HG03432 (cell line): ENCODE measurements at regions not wholly inside any gene's neighbourhood (a gene's known extent, or its start where the extent isn't known, plus 50 kb on each side); places are given as distances from the start of the nearest gene placed in this dataset.
"Not testable (repeated sequence)": the region's sequence is repeated elsewhere in the genome, so short reads cannot be mapped to it uniquely, and the experiment has no call there.

Source experiments
- ATAC-seq: cut with Tn5 transposase; IDR thresholded peaks from one replicate; pipeline ENCODE4 v1.9.1; 2021; ENCODE audit warnings: mild to moderate bottlenecking, moderate library complexity; ENCODE audit not compliant: unreplicated experiment

DNA sequence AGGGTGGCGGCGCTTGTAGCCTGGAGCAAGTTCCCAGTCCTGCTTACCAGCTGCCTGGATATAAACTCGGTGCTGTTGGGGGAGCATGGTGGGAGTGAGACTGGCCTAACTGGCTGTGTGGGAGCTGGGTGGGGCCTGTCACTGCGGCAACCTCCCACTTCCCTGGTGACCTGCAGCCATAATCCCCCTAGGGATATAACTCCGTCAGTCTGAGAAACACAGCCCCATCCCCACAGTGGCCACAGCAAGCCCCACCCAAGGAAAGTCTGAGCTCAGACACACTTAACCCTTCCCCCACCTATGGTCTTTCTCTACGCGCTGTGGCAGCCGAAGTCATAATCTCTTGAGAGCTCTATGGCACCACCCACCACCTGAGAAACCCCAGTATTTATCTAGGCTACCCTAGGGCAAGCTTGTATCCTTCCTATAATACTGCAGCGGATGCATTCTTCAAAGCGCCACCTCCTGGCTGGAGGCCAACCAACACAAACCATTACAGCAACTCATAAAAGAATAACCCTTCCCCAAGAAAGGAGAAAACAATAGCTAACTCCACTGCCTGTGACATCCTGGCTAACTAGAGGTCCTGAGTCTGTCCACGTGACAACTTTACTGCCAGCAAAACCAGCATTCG, 57.4 kb downstream of the ZNF648 start:
- no peak for ATAC-seq

DNA sequence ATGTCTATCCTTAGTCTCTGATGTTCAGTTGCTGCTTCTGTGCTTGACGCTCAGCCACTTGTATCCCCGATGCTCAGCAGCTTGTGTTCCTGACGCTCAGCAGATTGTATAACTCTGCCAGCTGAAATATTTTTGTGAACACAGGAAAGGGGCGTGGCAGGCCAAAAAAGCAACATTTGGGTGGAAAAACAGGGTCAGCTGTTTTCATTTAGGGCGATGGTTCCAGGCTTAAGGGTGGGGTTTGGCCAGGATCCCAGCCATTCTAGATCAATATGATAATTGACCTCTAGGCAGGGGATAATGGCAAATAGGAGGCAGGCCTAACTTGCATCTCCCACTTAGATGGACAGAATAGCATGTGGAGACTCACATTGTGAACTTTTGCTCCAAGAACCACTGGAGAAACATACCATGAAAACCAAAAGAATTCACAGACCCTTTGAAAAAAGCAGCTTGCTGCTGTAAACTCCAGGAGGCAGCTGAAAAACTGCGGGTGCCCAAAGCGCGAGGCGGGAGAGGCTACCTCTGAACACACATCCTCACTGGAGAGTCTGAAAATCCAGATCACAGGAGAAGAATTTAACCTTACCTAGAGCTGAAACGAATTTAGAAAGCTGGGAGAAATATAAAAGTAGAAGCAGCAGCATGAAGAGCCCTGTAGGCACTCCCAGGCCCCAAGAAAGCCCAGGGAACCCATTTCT, 58.3 kb downstream of the ZNF648 start:
- no peak for ATAC-seq

DNA sequence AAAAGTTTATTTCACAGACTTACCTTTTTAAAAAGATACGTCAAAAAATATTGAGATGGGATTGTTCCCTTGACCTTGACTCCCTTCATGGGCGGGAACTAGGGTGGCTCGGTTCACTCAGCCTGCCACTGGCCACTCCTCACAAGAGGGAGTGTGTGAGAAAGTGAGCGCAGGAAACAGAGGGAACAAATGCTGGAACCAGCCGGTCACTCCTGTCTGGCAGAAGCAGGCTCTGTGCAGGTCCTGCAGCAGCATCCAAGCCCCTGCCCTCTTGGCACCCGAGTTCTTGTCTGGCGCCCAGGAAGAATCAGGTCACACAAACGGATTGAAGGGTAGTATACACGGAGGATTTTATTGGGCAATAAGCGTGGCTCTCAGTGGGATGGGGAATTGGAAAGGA, 58.9 kb downstream of the ZNF648 start:
- no peak for ATAC-seq

DNA sequence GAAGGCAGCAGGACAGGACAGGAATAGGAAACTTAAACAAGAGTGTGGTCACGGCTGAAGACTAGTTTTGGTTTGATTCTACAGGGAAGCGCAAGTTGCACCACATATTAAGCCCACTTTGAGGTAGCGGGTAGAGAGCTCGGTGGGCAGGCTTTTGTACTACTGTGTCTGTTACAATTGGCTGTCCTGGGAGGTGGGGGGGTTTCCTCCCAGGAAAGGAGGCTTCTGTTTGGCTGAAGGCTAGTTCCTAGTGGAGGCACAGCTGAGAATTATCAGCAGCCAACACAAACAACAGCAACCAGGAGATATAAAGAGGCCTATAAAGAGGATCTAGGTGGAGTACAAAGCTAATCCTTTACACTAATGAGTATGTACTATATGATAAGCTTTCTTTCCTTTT, 62.7 kb downstream of the ZNF648 start:
- ATAC-seq, result no peak

DNA sequence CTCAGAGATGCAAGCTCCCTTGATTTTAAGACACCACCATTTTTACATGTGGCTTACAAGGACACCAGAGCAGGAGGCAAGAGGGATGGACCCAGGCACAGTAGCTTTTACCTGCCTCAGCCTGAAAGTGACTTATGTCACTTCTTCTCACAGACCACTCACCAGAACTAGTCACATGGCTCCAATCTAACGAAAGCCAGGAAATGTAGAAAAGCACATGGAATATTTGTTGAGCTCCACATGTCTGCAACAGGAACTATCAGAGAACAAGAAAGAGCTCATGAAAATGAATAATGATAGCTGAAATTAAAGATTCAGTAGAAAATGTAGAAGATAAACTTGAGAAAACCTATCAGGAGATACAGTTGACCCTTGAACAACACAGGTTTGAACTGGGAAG, 69.4 kb downstream of the ZNF648 start:
- ATAC-seq, result no peak

DNA sequence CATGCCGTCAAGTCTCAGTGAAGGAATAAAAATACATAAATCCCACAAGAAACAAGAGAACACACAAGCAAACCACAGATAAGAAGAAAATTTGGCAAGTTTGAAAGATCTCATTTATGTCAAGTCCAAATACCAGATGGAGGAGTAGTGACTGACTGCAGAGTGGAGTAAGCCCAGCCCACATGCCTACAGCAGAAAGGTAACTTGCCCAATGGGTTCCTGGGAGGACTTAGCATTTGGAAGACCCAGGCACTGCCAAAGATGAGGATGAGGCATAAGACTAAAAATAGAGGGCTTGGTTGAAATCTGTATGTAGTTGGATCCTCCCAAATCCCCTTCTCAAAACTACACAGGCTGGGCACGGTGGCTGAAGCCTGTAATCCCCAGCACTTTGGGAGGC, 70.8 kb downstream of the ZNF648 start:
- no peak for ATAC-seq

DNA sequence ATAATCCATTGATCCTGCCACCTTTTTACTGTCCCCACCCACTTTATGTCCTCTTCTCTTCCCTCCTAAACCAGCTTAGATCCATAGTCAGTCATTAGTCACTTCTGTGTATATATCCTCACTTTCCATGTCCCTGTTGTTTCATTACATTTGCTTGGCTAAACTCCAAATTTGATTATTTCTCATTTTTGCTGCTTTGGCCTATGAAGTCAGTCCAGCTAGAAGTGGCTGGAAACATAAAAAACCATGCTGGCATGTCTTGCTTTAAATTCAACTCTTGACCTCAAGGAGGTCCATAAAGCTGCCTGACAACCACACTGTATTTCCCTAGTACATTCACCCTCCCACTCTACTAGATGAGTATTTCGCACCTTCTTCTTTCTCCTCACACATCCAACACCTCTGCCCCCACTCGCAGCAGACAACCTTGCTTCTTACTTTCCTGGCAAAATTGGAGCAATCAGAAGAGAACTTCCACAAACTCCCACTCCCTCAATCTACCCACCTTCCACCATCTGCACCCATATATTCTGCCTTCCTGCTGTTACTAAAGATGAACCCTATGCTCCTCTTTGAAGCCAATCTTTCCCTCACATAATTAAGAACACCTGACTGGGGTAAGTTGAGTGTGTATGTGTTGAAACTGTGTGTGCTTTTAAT, 72.1 kb downstream of the ZNF648 start:
- ATAC-seq, result no peak

DNA sequence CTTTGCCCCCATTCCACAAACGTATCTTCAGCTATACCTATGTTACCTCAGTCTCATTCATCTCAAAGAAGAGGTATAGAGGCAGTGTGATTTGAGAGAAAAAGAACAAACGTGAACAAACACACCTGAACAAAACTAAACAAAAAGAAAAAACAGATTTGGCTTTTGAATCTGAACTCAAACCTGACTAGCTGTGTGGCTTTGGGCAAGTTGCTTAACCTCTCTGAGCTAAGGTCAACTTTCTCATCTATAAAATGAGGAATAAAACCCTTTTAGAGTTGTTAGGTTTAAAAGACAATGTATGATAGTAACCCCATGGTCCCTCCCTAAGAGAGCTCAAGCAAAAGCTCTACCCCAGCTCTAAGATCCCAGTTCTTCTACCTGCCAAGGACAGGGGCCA, 73.5 kb downstream of the ZNF648 start:
- no peak for ATAC-seq

DNA sequence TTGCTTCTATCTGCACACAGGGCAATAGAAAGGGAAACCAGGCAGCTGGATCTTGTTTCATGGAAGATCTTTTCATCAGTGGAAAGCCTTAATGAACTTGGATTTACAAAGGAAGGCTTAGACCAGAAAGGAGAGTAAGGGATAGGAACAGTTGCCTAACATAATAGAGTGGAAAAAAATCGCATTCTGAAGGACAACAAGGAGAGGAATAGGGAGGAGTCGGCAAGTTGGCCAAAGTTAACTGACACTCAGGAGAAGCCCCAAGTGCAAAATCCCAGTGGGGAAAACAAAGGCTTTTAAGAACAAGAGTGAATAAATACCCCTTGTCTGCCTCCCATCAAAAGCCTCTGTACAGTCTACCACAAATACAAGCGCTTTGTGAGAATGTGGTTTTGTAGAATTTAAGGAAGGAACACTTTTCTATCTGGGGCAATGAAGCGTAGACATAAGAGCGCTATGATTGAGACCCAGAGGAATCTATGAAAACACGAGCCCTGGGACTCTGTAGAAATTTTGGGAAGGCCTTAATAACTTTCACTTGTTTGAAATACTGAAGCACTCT, 74.1 kb downstream of the ZNF648 start:
- ATAC-seq, result no peak

DNA sequence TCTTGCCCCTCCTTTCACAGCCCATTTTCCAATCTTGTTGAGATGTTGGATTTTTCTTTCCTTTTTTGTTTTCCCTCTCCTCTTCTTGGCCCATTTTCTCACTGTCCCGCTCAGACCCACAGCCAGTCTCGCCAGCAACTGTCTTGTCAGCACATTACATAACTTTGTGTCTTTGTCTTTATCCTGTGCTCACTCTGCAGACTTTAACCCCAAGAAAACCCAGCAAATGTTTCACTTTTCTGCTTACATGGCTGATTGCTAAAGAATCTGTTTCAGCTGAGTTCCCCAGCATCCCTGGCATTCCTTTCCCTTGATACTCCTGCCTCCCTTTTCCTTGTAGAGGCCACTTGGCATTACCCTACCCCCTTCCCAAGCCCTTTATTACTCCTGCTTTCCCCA, 74.6 kb downstream of the ZNF648 start:
- ATAC-seq, result no peak

DNA sequence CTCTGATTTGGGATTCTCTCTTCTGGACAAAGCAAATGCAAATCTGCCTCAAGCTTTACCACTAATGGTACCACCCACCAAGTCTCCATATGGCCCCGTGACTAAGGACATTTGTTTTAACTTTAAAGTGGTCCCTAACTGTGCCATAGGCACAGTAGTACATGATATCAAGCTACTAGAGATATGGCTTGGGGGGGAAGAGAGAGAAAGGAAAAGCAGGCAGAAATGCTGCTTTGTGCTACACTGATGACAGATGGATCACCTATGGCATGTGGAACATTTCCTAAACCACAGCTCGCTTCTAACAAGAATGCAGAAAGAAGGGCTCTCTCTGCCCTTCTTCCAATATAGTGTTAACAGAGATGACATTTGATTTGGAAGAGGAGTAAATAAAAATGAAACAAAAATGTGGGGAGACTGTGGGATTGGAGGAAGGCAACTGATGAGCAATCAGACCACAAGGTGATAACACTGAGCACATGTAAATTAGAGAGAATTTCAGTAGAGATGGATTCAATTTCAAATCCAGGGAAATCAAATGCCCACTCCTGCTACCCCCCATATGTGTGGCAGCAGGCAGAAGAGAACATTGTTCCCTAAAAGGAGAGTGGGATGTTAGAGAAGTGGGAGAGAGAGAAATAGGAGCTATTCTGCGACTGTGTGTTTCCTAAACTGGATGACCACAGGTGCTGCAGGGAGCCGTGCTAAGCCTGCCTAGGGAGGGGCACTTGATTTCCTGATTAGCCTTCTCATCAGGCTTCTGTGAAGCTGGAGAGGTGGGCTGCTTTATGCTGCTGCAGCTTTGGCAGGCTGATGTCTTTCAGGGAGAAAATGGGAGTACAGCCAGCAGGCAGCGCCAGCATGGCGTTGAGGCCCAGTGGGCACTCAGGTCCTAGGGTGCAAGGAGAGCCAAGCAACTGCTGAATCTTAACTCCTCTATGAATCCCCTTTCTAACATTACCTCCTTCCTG, 75.3 kb downstream of the ZNF648 start:
- no peak for ATAC-seq

DNA sequence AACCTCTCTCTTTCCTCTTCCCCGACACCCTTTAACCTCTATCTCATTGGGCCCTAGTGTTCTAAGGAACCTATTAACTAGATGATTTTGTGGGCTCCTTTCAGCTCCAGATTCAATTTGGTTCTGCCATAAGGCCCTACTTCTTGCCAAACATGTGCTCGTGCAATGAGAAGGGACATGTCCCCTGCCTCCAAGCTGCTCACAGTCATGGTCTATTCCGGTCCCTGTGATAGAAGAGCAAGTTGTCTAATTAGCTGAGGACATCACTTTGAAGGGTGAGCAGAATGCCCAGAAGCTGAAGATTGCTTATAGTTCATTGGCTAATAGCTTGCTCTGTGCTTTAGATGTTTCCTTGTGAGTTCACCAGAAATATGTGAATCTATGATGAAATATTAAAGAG, 76.2 kb downstream of the ZNF648 start:
- no peak for ATAC-seq

DNA sequence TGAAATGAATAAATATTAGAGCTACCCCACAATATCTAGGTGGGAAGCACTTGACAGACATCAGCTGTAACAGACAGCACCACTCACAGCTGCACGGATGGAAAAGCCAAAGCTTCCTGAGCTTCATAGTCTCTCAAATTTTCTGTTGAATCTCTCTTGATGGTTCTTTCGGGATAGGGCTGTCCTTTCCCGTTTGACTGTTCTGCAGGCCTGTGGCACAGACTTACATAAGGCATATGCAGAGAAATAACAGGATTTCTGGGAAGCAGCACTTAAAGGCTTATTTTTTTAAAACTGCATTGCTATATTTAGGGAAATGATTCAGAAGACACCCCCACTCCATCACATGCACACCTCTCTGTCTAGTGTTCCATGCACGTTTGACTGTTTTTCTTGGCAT, 77.5 kb downstream of the ZNF648 start:
- no peak for ATAC-seq

DNA sequence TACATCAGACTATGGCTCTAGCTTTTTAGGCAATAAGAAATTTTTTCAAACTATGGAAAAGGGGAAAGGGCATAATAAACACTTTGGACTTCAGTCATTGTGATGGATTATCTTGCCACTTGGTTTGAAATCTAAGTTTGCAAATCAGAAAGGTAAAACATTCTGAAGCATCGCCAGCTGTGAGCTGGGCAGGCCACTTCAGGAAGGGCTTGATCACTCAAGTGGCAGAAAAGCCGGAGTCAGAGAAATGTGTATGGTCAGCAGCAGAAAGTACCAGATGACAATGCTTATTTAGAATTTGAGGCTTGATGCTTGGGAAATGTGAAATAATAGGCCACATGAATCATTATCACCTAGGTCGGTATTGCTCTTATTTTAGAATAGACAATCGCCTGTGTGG, 79.7 kb downstream of the ZNF648 start:
- ATAC-seq, result no peak

DNA sequence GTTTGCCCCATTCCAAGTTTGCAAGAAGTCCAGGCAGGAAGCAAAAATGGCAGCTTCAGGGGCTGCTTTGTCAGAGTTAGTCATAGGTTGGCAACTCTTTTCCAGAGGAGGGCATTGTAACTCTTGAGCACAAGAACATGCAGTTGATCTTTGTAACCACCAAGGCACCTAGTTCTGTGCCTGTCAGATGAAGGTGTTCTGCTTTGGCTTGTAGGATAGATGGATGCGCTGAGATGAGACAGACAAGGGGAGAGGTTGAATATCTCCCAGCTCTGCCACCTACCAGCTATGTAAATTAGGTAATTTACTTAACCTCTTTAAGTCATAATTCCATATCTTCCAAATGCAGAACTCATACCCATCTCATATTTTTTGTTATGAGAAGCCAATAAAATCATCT, 89.3 kb downstream of the ZNF648 start:
- ATAC-seq, result no peak

DNA sequence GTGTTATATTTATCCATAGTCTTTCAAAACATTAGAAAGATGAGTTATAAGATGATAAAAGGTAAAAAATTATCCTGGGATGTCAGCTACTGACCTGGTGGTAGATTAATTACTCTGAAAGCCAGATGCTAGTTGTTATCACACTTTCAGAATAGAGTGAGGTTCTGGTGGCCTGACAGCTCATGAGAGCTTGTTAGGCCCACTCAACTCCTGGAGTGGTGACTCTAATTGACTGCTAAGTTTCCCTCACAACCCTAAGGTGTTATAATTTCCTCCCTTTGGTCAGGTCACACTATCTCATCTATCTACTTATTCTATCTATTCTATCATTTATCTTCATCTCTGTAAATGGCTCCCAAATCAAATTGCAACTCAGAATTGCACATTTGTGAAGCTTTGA, 90.1 kb downstream of the ZNF648 start:
- no peak for ATAC-seq

DNA sequence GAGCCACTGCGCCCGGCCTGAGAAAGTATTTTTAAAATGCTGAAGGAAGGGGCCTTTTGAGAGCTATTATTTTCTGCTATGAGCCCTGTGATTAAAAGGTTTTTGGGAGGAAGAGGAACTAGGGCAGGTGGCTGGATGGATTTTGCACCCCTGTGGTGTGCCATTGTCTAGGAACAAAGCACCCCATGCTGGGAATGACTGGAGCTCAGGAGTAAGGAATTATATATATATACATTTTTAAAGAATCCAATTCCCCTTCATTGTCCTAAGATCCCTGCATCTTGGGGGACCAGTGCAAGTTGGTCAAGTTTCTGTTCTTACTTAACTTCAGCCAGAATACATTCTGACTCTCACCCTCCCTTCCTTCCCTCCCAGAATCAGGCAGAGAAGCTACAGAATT, 91.6 kb downstream of the ZNF648 start:
- no peak for ATAC-seq

DNA sequence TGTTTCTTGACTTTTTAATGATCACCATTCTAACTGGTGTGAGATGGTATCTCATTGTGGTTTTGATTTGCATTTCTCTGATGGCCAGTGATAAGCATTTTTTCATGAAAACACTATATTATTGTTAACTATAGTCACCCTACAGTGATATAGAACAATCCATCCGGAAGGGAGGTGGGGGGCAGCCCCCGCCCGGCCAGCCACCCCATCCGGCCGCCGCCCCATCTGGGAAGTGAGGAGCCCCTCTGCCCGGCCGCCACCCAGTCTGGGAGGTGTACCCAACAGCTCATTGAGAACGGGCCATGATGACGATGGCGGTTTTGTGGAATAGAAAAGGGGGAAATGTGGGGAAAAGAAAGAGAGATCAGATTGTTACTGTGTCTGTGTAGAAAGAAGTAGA, 106.8 kb downstream of the ZNF648 start:
- not testable (repeated sequence) for ATAC-seq

DNA sequence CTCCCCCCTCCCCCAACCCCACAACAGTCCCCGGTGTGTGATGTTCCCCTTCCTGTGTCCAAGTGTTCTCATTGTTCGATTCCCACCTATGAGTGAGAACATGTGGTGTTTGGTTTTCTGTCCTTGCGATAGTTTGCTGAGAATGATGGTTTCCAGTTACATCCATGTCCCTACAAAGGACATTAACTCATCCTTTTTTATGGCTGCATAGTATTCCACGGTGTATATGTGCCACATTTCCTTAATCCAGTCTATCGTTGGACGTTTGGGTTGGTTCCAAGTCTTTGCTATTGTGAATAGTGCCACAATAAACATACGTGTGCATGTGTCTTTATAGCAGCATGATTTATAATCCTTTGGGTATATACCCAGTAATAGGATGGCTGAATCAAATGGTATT, 107.3 kb downstream of the ZNF648 start:
- ATAC-seq, result not testable (repeated sequence)

DNA sequence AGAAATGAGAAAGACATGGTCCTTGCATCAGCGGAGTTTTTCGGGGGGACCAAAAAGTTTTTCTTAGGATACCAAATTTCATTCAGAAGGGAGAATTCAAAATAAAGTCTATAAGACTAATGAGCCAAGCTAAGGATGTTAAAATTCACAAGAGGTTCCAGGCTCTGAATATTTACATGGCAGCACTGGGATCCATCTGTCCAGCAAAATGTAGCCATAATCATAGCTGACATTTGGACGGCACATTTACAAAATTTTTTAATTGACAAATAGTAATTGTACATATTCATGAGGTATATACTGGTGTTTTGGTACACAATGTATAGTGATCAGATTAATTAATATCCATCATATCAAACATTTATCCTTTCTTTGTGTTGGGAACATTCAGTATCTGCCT, 107.9 kb downstream of the ZNF648 start:
- ATAC-seq, result no peak

DNA sequence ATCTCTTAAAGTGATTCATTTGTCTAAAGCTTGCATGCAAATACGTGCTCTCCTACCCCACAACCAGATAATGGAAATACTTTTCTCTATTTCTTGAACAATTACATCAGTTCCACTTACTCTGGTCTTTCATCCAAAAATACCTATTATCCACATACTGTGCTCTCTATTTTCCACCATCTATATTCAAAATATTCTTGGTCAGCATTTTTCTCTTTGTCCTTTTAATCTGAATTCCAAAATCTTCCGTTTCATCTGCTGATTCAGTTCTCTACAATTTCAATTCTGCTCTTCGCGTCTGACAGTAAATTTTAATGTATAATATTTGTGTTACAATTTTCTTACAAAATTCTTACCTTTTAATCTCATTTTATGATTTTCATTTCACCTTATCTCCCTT, 110.3 kb downstream of the ZNF648 start:
- ATAC-seq, result no peak
